PC-9 (cell line): ENCODE measurements at regions not wholly inside any gene's neighbourhood (a gene's known extent, or its start where the extent isn't known, plus 50 kb on each side); places are given as distances from the start of the nearest gene placed in this dataset.

Experiments used
- BruUV-seq: library from RNA; stranded (reverse); fragments of 400-500 nt; replicated peaks from 2 replicates; lab custom pipeline; 2021; lab: Mats Ljungman, UMichigan
- CTCF ChIA-PET: fragments of 300-600 bp; sonication (Branson Sonifier 250); formaldehyde crosslinking; loops from one replicate; lab custom pipeline; 2022; ENCODE audit warnings: antibody characterized with exemption; lab: Charles Lee
- POLR2A ChIA-PET: fragments of 300-600 bp; sonication (Branson Sonifier 250); formaldehyde crosslinking; loops from one replicate; lab custom pipeline; 2022; ENCODE audit warnings: antibody characterized with exemption; ENCODE audit not compliant: unreplicated experiment; lab: Charles Lee
- DNase-seq, 2 experiments: peaks; one replicate each; pipeline versions ENCODE4 v3.0.0 to v3.0.0-alpha.2; 2015 to 2022; ENCODE audit warnings: mixed read lengths in 1 of 2
- H2AFZ ChIP-seq: fragments of 200-600 bp; sonication (generic); 2 replicates; pipeline ENCODE4 v1.8.1; 2017; ENCODE audit warnings: antibody characterized with exemption
- H3F3A ChIP-seq: fragments of 200-600 bp; sonication (generic); 2 replicates; pipeline ENCODE4 v1.8.1; 2017; ENCODE audit warnings: antibody characterized with exemption, mild to moderate bottlenecking, low read depth; ENCODE audit not compliant: insufficient read depth
- H3K27ac ChIP-seq: fragments of 200-600 bp; sonication (generic); 2 replicates; pipeline ENCODE4 v1.6.1; 2016; ENCODE audit warnings: mixed run types
- H3K27me3 ChIP-seq: fragments of 200-600 bp; sonication (generic); 2 replicates; pipeline ENCODE4 v1.6.1; 2016; ENCODE audit warnings: low read depth, mixed run types; ENCODE audit not compliant: insufficient read depth
- H3K36me3 ChIP-seq: fragments of 200-600 bp; sonication (generic); 2 replicates; pipeline ENCODE4 v1.6.1; 2016; ENCODE audit warnings: low read depth, mixed run types
- H3K4me1 ChIP-seq: fragments of 200-600 bp; sonication (generic); replicated peaks from 2 replicates; pipeline ENCODE4 v1.6.1; 2016; ENCODE audit warnings: mixed run types; ENCODE audit not compliant: insufficient read depth
- H3K4me2 ChIP-seq: fragments of 200-600 bp; sonication (generic); 2 replicates; pipeline ENCODE4 v1.6.1; 2017; ENCODE audit warnings: mixed run types
- H3K4me3 ChIP-seq: fragments of 200-600 bp; sonication (generic); 2 replicates; pipeline ENCODE4 v1.6.1; 2016; ENCODE audit warnings: mixed run types
- H3K79me2 ChIP-seq: fragments of 200-600 bp; sonication (generic); 2 replicates; pipeline ENCODE4 v1.6.1; 2017; ENCODE audit warnings: low read depth, mixed run types
- H3K9me2 ChIP-seq: fragments of 200-600 bp; sonication (generic); 2 replicates; pipeline ENCODE4 v1.8.1; 2017; ENCODE audit warnings: mild to moderate bottlenecking; ENCODE audit not compliant: insufficient read depth
- H3K9me3 ChIP-seq: fragments of 200-600 bp; sonication (generic); 2 replicates; pipeline ENCODE4 v1.8.1; 2016; ENCODE audit warnings: low read depth; ENCODE audit not compliant: insufficient read depth
- H4K20me1 ChIP-seq: fragments of 200-600 bp; sonication (generic); 2 replicates; pipeline ENCODE4 v1.8.1; 2017; ENCODE audit not compliant: insufficient read depth
- EZH2 ChIP-seq: fragments of 200-600 bp; sonication (generic); IDR thresholded peaks from 2 replicates; pipeline ENCODE4 v1.8.0; 2017; ENCODE audit warnings: antibody characterized with exemption, low read depth
- intact Hi-C: fragments of 100-400 bp; cut with micrococcal nuclease; formaldehyde crosslinking; loops from one replicate; pipeline ENCODE4 v1.10.0; 2022; ENCODE audit not compliant: unreplicated experiment
- TF ChIP-seq, protein P1 (sequence below): fragments of 200-600 bp; sonication (generic); conservative IDR thresholded peaks from 2 replicates; pipeline ENCODE4 v1.6.1; 2017; ENCODE audit warnings: mixed run types, antibody characterized with exemption, mild to moderate bottlenecking, moderate library complexity

DNA sequence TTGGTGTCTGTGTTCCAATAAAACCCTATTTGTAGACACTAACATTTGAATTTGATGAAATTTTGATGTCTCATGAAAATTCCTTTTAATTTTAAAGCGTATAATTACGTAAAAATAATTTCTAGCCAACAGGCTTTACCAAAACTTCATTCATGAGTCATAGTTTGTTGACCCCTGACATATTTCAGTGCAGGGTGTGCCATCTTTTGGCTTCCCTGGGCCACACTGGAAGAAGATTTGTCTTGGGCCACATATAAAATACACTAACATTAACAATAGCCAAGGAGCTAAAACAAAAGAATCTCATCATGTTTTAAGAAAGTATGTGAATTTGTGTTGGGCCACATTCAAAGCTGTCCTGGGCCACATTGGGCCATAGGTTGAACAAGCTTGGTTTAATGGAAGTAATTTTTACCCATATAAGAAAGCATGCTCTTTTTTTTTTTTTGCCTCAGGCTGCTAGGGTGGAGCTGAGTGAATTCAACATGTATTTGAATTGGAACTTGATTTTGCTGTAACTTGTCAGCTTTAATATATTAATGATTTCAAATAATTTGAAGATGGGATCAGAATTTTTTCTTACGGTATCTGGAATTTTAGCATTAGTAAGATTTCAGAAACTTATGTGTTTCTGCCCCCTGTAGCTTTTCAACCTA is 267.7 kb upstream of the RGS18 start:
- no peak overlapping the region for H3K4me2 ChIP-seq
- no peak overlapping the region for H3K27ac ChIP-seq
- H4K20me1 ChIP-seq, result no peaks in the 10 kb centered on the region
- H2AFZ ChIP-seq, result no peak overlapping the region
- H3K27me3 ChIP-seq, result no peaks in the 10 kb centered on the region
- ChIA-PET CTCF (no interaction called here), POLR2A (no interaction called here)
- no peaks in the 10 kb centered on the region for H3K36me3 ChIP-seq
- intact Hi-C loops, result no loop called here
- TF ChIP-seq, protein P1, sequence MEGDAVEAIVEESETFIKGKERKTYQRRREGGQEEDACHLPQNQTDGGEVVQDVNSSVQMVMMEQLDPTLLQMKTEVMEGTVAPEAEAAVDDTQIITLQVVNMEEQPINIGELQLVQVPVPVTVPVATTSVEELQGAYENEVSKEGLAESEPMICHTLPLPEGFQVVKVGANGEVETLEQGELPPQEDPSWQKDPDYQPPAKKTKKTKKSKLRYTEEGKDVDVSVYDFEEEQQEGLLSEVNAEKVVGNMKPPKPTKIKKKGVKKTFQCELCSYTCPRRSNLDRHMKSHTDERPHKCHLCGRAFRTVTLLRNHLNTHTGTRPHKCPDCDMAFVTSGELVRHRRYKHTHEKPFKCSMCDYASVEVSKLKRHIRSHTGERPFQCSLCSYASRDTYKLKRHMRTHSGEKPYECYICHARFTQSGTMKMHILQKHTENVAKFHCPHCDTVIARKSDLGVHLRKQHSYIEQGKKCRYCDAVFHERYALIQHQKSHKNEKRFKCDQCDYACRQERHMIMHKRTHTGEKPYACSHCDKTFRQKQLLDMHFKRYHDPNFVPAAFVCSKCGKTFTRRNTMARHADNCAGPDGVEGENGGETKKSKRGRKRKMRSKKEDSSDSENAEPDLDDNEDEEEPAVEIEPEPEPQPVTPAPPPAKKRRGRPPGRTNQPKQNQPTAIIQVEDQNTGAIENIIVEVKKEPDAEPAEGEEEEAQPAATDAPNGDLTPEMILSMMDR, result no peak
- TF ChIP-seq EZH2, result no peak
- BruUV-seq, result no TSS peak
- no peaks in the 10 kb centered on the region for H3K79me2 ChIP-seq
- no peaks in the 10 kb centered on the region for H3K9me3 ChIP-seq
- no peaks in the 10 kb centered on the region for H3K9me2 ChIP-seq
- H3K4me1 ChIP-seq, result no peaks in the 10 kb centered on the region
- H3F3A ChIP-seq, result no peaks in the 10 kb centered on the region
- DNase-seq, result no peak
- H3K4me3 ChIP-seq, result no peak overlapping the region

- POLR2A ChIA-PET, result no interaction called here
- CTCF ChIA-PET, result no interaction called here
Observed at GRCh38 chr1:191892716-191893115, 265.5 kb upstream of the RGS18 start.

GRCh38 chr1:191895049-191895448 is 263.2 kb upstream of the RGS18 start:
- no peak for DNase-seq
- TF ChIP-seq, protein P1, result no peak
- TF ChIP-seq EZH2, result no peak
- Histone ChIP-seq H3K4me1 (no peaks in the 10 kb centered on the region), H3K9me3 (no peaks in the 10 kb centered on the region), H3K9me2 (no peaks in the 10 kb centered on the region), H3K36me3 (no peaks in the 10 kb centered on the region), H3K27me3 (no peaks in the 10 kb centered on the region), H3K27ac (no peak overlapping the region), H3K79me2 (no peaks in the 10 kb centered on the region), H3K4me2 (no peak overlapping the region), H2AFZ (no peak overlapping the region), H3F3A (no peaks in the 10 kb centered on the region), H4K20me1 (no peaks in the 10 kb centered on the region), H3K4me3 (no peak overlapping the region)
- CTCF ChIA-PET, result no interaction called here
- POLR2A ChIA-PET, result no interaction called here
- intact Hi-C loops, result no loop called here
- BruUV-seq, result no TSS peak

More at GRCh38 chr1:191892716-191893115, 265.5 kb upstream of the RGS18 start:
- H3K27me3 ChIP-seq, result no peaks in the 10 kb centered on the region
- H3K4me2 ChIP-seq, result no peak overlapping the region
- no peak overlapping the region for H3K4me3 ChIP-seq
- no peak overlapping the region for H3K27ac ChIP-seq
- no TSS peak for BruUV-seq
- no peaks in the 10 kb centered on the region for H3K9me2 ChIP-seq
- no peaks in the 10 kb centered on the region for H3F3A ChIP-seq
- TF ChIP-seq, protein P1, result no peak
- no peak for TF ChIP-seq EZH2
- H3K36me3 ChIP-seq, result no peaks in the 10 kb centered on the region
- H3K79me2 ChIP-seq, result no peaks in the 10 kb centered on the region
- H3K9me3 ChIP-seq, result no peaks in the 10 kb centered on the region
- intact Hi-C loops, result no loop called here
- no peaks in the 10 kb centered on the region for H4K20me1 ChIP-seq
- no peak for DNase-seq
- H3K4me1 ChIP-seq, result no peaks in the 10 kb centered on the region
- H2AFZ ChIP-seq, result no peak overlapping the region
